Caco-2 (cell line): ENCODE measurements at regions not wholly inside any gene's neighbourhood (a gene's known extent, or its start where the extent isn't known, plus 50 kb on each side); places are given as distances from the start of the nearest gene placed in this dataset.

Experiments used
- BruUV-seq: library from RNA; stranded (reverse); fragments of 400-500 nt; replicated peaks from 2 replicates; lab custom pipeline; 2021; lab: Mats Ljungman, UMichigan
- CTCF ChIA-PET: fragments of 300-600 bp; sonication (Branson Sonifier 250); formaldehyde crosslinking; loops from one replicate; lab custom pipeline; 2022; ENCODE audit warnings: antibody characterized with exemption; lab: Charles Lee
- POLR2A ChIA-PET: fragments of 300-600 bp; sonication (Branson Sonifier 250); formaldehyde crosslinking; loops from one replicate; lab custom pipeline; 2022; ENCODE audit warnings: antibody characterized with exemption; lab: Charles Lee
- DNase-seq, 2 experiments: peaks; one replicate each; pipeline versions ENCODE4 v3.0.0 to v3.0.0-alpha.2; 2020 to 2022
- H3K27me3 ChIP-seq: replicated peaks from 2 replicates; pipeline ENCODE4 v1.6.0; 2011; ENCODE audit warnings: low read length; ENCODE audit not compliant: control insufficient read depth, insufficient read depth
- H3K36me3 ChIP-seq: 2 replicates; pipeline ENCODE4 v1.5.1; 2011; ENCODE audit warnings: low read length; ENCODE audit not compliant: control insufficient read depth, insufficient read depth
- H3K4me1 ChIP-seq: fragments of 250-450 bp; sonication (Bioruptor Pico); 2 replicates; pipeline ENCODE4 v1.5.1; 2020; ENCODE audit warnings: mild to moderate bottlenecking
- H3K4me3 ChIP-seq: 2 replicates; pipeline ENCODE4 v1.5.1; 2011; ENCODE audit warnings: low read depth, mild to moderate bottlenecking, control low read depth, low read length
- H3K9me3 ChIP-seq: fragments of 250-450 bp; sonication (Bioruptor Pico); 2 replicates; pipeline ENCODE4 v1.5.1; 2020; ENCODE audit warnings: mild to moderate bottlenecking, moderate library complexity
- H3K27ac Mint-ChIP-seq: one replicate; pipeline ENCODE4 v1.8.0; 2022; ENCODE audit warnings: mixed read lengths; ENCODE audit not compliant: unreplicated experiment
- H3K27me3 Mint-ChIP-seq: one replicate; pipeline ENCODE4 v1.8.0; 2022; ENCODE audit warnings: mixed read lengths; ENCODE audit not compliant: insufficient read depth, unreplicated experiment
- H3K36me3 Mint-ChIP-seq: one replicate; pipeline ENCODE4 v1.8.0; 2022; ENCODE audit warnings: mild to moderate bottlenecking, mixed read lengths; ENCODE audit not compliant: insufficient read depth, unreplicated experiment
- H3K4me1 Mint-ChIP-seq: one replicate; pipeline ENCODE4 v1.8.0; 2022; ENCODE audit warnings: low read depth, mixed read lengths; ENCODE audit not compliant: unreplicated experiment
- H3K4me3 Mint-ChIP-seq: one replicate; pipeline ENCODE4 v1.8.0; 2022; ENCODE audit warnings: mild to moderate bottlenecking, moderate library complexity, mixed read lengths; ENCODE audit not compliant: unreplicated experiment
- H3K9me3 Mint-ChIP-seq: one replicate; pipeline ENCODE4 v1.8.0; 2022; ENCODE audit warnings: mixed read lengths; ENCODE audit not compliant: unreplicated experiment
- intact Hi-C: fragments of 100-400 bp; cut with micrococcal nuclease; formaldehyde crosslinking; loops from one replicate; pipeline ENCODE4 v1.10.0; 2022; ENCODE audit not compliant: unreplicated experiment
- TF ChIP-seq, protein P1 (sequence below), 2 experiments: fragments of 200-600 bp in 1 of 2; IDR thresholded peaks; 1 replicate in 1 of 2; 2 replicates in 1 of 2; pipeline versions ENCODE4 v1.5.1 to v1.8.0; 2011 to 2022; ENCODE audit warnings: antibody characterized with exemption in 1 of 2, control low read depth in 1 of 2, inconsistent platforms in 1 of 2, low read depth in 1 of 2, low read length in 1 of 2, mild to moderate bottlenecking in 1 of 2, moderate library complexity in 1 of 2; ENCODE audit not compliant: insufficient read depth in 1 of 2, severe bottlenecking in 1 of 2, unreplicated experiment in 1 of 2

DNA sequence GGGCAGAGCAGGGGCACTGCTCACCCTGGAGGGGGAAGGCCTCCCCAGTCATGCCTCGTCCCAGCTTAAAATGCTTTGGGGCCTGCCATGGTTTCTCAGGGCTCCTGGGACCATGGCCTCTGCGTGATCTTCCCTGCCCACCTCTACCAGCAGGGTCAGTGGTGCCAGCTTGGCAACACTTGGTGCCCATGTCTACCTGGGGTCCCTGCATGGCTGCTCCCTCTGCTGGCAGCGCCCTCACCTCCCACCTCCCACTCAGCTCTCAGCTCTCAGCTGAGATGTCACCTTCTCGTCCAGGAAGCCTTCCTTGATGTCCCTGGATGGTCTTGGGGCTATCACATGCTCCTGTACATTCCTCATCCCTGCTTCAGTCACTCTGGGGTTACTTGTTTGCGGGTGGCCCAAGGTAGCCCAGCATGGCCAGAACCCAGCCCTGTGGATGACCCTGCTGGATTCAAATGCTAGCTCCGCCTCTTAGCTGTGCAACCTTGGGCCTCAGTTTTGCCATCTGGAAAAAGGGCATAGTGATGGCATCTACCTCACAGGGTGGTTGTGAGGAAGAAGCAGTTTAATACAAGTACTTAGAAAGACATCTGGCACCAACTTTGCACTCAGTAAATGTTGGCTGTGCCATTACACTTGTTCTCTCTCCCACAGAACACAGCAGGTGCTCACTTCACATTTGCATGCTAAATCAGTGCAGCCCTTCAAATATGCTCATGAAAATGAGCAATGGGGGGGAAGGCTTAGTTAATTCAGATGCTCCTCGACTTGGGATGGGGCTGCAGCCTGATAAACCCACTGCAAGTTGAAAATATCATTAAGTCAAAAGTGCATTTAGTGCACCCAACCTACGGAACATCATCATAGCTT is 53.5 kb upstream of the PTPN1 start:
- Histone ChIP-seq H3K27me3 (no peaks in the 10 kb centered on the region), H3K4me3 (no peak overlapping the region), H3K9me3 (no peaks in the 10 kb centered on the region), H3K36me3 (no peaks in the 10 kb centered on the region), H3K4me1 (peaks cover 55% of the 10 kb centered on the region)
- no peaks in the 10 kb centered on the region for H3K9me3 Mint-ChIP-seq
- DNase-seq = peak in 1 of 2 experiments; percentile 50
- CTCF ChIA-PET = interaction anchor here (1.3 to 1.7 kb wide), 2 partner anchors 268 to 285 kb away, joined by 5 to 9 read pairs; no protein-coding TSS in a partner anchor
- POLR2A ChIA-PET = no interaction called here
- no peaks in the 10 kb centered on the region for H3K27me3 Mint-ChIP-seq
- TF ChIP-seq, protein P1, sequence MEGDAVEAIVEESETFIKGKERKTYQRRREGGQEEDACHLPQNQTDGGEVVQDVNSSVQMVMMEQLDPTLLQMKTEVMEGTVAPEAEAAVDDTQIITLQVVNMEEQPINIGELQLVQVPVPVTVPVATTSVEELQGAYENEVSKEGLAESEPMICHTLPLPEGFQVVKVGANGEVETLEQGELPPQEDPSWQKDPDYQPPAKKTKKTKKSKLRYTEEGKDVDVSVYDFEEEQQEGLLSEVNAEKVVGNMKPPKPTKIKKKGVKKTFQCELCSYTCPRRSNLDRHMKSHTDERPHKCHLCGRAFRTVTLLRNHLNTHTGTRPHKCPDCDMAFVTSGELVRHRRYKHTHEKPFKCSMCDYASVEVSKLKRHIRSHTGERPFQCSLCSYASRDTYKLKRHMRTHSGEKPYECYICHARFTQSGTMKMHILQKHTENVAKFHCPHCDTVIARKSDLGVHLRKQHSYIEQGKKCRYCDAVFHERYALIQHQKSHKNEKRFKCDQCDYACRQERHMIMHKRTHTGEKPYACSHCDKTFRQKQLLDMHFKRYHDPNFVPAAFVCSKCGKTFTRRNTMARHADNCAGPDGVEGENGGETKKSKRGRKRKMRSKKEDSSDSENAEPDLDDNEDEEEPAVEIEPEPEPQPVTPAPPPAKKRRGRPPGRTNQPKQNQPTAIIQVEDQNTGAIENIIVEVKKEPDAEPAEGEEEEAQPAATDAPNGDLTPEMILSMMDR (IDR thresholded peaks at IDR 0.05; ENCODE audit: insufficient read depth in 1 of 2, low read depth in 1 of 2, low read length in 1 of 2, severe bottlenecking in 1 of 2, unreplicated experiment in 1 of 2) = peak; percentile 29 to 47
- BruUV-seq = no TSS peak
- no peak overlapping the region for H3K4me3 Mint-ChIP-seq
- H3K4me1 Mint-ChIP-seq = peaks cover 43% of the 10 kb centered on the region
- H3K36me3 Mint-ChIP-seq = peaks cover 6% of the 10 kb centered on the region
- intact Hi-C loops = no loop called here
- peak overlapping the region; percentile 65 for H3K27ac Mint-ChIP-seq

DNA sequence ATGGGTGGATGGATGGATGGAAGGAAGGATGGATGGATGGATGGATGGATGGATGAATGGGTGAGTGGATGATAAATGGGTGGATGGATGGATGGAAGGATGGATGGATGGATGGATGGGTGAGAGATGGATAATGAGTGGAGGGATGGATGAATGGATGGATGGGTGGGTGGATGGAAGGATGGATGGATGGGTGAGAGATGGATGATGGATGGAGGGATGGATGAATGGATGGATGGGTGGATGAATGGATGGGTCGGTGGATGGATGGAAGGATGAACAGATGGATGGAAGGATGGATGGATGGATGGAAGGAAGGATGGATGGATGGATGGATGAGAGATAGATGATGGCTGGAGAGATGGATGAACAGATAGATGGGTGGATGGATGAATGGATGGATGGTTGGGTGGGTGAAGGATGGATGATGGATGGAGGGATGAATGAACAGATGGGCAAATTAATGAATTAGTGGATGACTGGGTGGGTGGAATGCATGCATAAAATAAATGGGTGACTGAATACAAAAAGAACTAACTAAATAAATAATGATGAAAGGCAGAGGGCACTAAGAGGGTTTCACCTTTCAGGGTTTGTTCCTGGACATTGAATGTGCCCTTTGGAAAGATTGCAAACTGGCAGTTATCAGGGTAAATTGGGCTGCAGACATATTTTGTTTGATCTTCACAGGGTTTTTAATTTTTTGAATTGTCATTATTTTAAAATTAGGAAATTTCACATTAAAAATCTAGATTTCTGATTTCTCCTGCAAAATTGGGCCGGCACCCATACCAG is 50.9 kb upstream of the PTPN1 start:
- H3K9me3 ChIP-seq = no peaks in the 10 kb centered on the region
- no peak for DNase-seq
- no TSS peak for BruUV-seq
- peaks cover 42% of the 10 kb centered on the region for H3K4me1 Mint-ChIP-seq
- POLR2A ChIA-PET = no interaction called here
- H3K27me3 ChIP-seq = no peaks in the 10 kb centered on the region
- intact Hi-C loops = no loop called here
- no peak overlapping the region for H3K4me3 ChIP-seq
- peaks cover 6% of the 10 kb centered on the region for H3K36me3 Mint-ChIP-seq
- H3K4me1 ChIP-seq = peaks cover 45% of the 10 kb centered on the region
- no peaks in the 10 kb centered on the region for H3K9me3 Mint-ChIP-seq
- TF ChIP-seq, protein P1 (IDR thresholded peaks at IDR 0.05; ENCODE audit: insufficient read depth in 1 of 2, low read depth in 1 of 2, low read length in 1 of 2, severe bottlenecking in 1 of 2, unreplicated experiment in 1 of 2) = no peak
- H3K4me3 Mint-ChIP-seq = no peak overlapping the region
- CTCF ChIA-PET = interaction anchor here (0.9 to 1.3 kb wide), 3 partner anchors 25 to 272 kb away, joined by 3 to 6 read pairs (median 4); partner anchors contain the start of gene CEBPB
- H3K36me3 ChIP-seq = no peaks in the 10 kb centered on the region
- H3K27me3 Mint-ChIP-seq = no peaks in the 10 kb centered on the region
- no peak overlapping the region for H3K27ac Mint-ChIP-seq

DNA sequence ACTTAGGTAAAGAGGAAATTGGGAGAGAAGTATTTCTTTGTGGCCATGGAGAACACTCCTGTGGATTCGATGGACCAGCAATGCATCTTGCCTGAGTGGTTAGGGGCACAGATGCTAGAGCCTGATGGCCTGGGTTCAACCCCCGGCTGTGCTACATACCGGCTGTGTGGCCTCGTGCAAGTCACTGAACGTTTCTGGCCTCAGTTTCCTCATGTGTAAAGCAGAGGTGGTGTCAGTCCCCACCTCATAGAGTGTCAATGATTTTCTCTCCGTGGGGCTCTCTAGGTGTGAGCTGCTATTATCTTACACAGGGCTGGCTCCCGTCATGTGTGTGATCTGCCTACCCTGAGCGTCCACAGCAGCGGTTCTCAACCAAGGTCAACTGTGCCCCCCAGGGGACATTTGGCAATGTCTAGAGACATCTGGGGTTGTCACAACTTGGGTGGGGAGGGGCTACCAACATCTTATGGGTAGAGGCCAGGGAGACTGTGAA is 50.0 kb upstream of the PTPN1 start:
- intact Hi-C loops = loop anchor here (1.0 to 10.0 kb wide), 10 partner anchors 60 to 483 kb away; partner anchors contain the start of gene CEBPB
- Histone ChIP-seq H3K9me3 (no peaks in the 10 kb centered on the region), H3K4me1 (peaks cover 38% of the 10 kb centered on the region), H3K27me3 (no peaks in the 10 kb centered on the region), H3K4me3 (no peak overlapping the region), H3K36me3 (no peaks in the 10 kb centered on the region)
- no peaks in the 10 kb centered on the region for H3K9me3 Mint-ChIP-seq
- DNase-seq = no peak
- TF ChIP-seq, protein P1 (IDR thresholded peaks at IDR 0.05; ENCODE audit: insufficient read depth in 1 of 2, low read depth in 1 of 2, low read length in 1 of 2, severe bottlenecking in 1 of 2, unreplicated experiment in 1 of 2) = no peak
- H3K27ac Mint-ChIP-seq = peak overlapping the region; percentile 34
- H3K36me3 Mint-ChIP-seq = peaks cover 6% of the 10 kb centered on the region
- H3K27me3 Mint-ChIP-seq = no peaks in the 10 kb centered on the region
- ChIA-PET CTCF (interaction anchor here (0.6 to 1.3 kb wide), 7 partner anchors 25 to 273 kb away, joined by 3 to 6 read pairs (median 4); partner anchors contain the start of gene CEBPB), POLR2A (interaction anchor here (0.5 kb wide), 1 partner anchor 269 kb away, joined by 4 read pairs; no protein-coding TSS in a partner anchor)
- H3K4me3 Mint-ChIP-seq = no peak overlapping the region
- H3K4me1 Mint-ChIP-seq = peaks cover 36% of the 10 kb centered on the region
- no TSS peak for BruUV-seq
